AG04449 (cell line): ENCODE measurements at regions not wholly inside any gene's neighbourhood (a gene's known extent, or its start where the extent isn't known, plus 50 kb on each side); places are given as distances from the start of the nearest gene placed in this dataset.

ENCODE experiments used
- CTCF ChIA-PET: fragments of 350-600 bp; formaldehyde crosslinking; extraction: SDS; loops from one replicate; lab custom pipeline; 2021; ENCODE audit warnings: antibody characterized with exemption; lab: Yijun Ruan, JAX
- POLR2A ChIA-PET: fragments of 400-600, 350-600 bp; formaldehyde crosslinking; extraction: SDS; loops from one replicate; lab custom pipeline; 2020; ENCODE audit warnings: antibody characterized with exemption, inconsistent platforms; lab: Yijun Ruan, JAX
- DNase-seq: peaks from one replicate; pipeline ENCODE4 v3.0.0-alpha.2; 2010; ENCODE audit warnings: low read depth, low spot score
- H3K4me3 ChIP-seq: 2 replicates; pipeline ENCODE4 v1.5.1; 2011; ENCODE audit warnings: low read depth, mild to moderate bottlenecking, control low read depth, low read length
- CTCF ChIP-seq: IDR thresholded peaks from one replicate; pipeline ENCODE4 v1.5.1; 2011; ENCODE audit warnings: mild to moderate bottlenecking, moderate library complexity, low read length, control low read depth, inconsistent platforms; ENCODE audit not compliant: insufficient read depth; ENCODE audit errors: missing control alignments

GRCh38 chr18:56120782-56121181 lies 517.6 kb downstream of the TXNL1 start:
- POLR2A ChIA-PET, result no interaction called here
- H3K4me3 ChIP-seq, result no peak overlapping the region
- no peak for DNase-seq
- TF ChIP-seq CTCF, result no peak
- CTCF ChIA-PET, result no interaction called here

DNA sequence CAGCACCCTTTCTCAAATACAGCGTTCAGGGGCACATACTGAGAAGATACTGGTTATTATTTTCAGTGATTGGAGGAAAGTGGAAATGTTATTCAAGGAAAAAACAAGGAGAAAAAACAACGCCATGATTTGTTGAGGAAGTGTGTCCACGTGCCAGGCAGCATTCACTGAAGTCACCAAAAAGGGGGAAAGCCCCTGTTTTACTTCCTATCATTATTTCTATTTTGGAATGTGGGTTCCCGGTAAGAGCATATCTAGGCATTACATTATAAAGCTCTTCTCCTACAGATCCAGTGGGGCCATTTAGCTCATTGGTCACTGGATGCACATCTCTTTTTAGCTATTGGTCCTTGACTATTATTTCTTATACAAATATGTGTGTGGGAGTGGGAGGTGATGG lies 518.7 kb downstream of the TXNL1 start:
- CTCF ChIA-PET, result no interaction called here
- no peak overlapping the region for H3K4me3 ChIP-seq
- POLR2A ChIA-PET, result no interaction called here
- TF ChIP-seq CTCF, result no peak
- DNase-seq, result no peak

DNA sequence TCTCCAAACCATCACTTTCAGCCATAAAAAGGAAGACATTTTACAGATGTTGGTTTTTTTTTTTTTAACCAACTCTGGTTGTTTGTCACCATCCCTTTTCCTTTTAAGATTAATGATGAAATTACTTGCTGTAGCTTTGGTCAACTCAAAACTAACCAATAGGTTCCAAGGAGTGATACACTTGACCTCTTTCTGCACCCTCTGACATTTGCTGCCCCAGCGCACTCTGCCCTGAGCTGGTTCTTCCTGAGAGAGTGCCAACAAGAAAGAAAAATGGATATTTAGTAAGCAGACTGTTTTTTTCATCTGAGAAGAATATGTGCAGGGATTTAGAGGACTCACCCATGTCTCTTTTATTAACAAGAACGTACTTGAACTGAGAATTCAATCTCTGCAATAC lies 520.0 kb downstream of the TXNL1 start:
- TF ChIP-seq CTCF, result no peak
- ChIA-PET CTCF (interaction anchor here (1.1 kb wide), 1 partner anchor 31 kb away, joined by 3 read pairs; no protein-coding TSS in a partner anchor), POLR2A (no interaction called here)

DNA sequence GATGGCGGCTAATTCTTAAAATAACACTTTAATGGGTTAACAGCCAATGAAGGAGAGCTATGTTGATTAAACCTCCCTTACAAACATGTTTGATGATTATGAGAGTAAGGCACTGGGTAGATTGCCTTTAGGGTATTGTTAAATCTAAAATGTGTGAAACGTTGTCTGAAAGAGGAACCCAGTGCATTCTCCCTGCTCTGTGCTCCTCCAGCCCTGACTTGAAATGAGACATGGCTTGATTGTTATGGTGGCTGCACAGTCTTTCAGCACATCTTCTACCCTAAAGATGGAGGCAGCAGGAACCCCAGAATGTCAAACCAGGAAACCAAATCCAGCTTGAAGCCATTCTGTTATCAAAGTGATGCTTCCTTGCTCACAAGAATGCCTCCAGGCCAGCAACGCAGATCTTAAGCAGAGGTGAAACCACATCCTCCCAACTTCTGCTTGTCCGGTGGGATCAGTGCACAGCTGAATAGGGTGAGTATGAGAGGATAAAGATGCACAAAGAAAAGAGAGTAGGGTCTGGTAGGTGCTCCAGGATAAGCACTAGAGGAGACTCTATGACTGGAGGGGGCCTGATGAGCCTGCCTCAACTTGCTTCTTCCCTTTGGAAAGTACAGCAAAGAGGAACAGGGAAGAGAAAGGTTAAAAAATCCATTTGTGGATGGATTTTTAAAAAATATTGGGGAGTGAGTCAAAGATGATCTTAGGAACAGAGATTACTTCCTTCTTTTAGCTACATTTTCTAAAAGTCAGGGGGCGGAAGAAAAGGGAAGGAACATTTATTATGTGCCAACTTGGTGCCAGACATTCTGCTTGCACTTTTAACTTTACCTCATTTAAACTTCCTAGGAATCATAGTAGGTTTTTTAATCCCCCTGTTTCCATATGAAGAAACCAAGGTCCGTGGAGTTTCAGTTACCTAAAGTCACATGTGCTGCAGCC lies 523.0 kb downstream of the TXNL1 start:
- ChIA-PET CTCF (interaction anchor here (1.3 kb wide), 1 partner anchor 10 kb away, joined by 3 read pairs; no protein-coding TSS in a partner anchor), POLR2A (no interaction called here)
- DNase-seq, result no peak
- no peak overlapping the region for H3K4me3 ChIP-seq
- no peak for TF ChIP-seq CTCF

More for the DNA sequence above, 520.0 kb downstream of the TXNL1 start:
- no peak overlapping the region for H3K4me3 ChIP-seq
- DNase-seq, result no peak

- ChIA-PET CTCF (interaction anchor here (1.0 to 1.2 kb wide), 2 partner anchors 15 to 27 kb away, joined by 3 read pairs; no protein-coding TSS in a partner anchor), POLR2A (no interaction called here)
- DNase-seq, result no peak
- TF ChIP-seq CTCF, result no peak
- no peak overlapping the region for H3K4me3 ChIP-seq
Observed at GRCh38 chr18:56112984-56113383, 525.0 kb upstream of the TCF4 start.

GRCh38 chr18:56112013-56112749 lies 524.2 kb upstream of the TCF4 start:
- CTCF ChIA-PET, result interaction anchor here (1.0 kb wide), 1 partner anchor 27 kb away, joined by 3 read pairs; no protein-coding TSS in a partner anchor
- no peak overlapping the region for H3K4me3 ChIP-seq
- TF ChIP-seq CTCF, result no peak
- DNase-seq, result no peak
- POLR2A ChIA-PET, result no interaction called here
